Endothelial cell of umbilical vein (primary cell): ENCODE measurements at regions not wholly inside any gene's neighbourhood (a gene's known extent, or its start where the extent isn't known, plus 50 kb on each side); places are given as distances from the start of the nearest gene placed in this dataset.

Experiments
- BruUV-seq: library from RNA; stranded (reverse); fragments of 400-500 nt; replicated peaks from 2 replicates; lab custom pipeline; 2021; lab: Mats Ljungman, UMichigan
- CTCF ChIA-PET: fragments of 300-600, 350-600 bp; sonication (Branson Sonifier 250); formaldehyde crosslinking; loops from one replicate; lab custom pipeline; 2021; ENCODE audit warnings: antibody characterized with exemption, inconsistent platforms; lab: Charles Lee
- POLR2A ChIA-PET: fragments of 300-600, 350-600 bp; sonication (Branson Sonifier 250); formaldehyde crosslinking; loops from one replicate; lab custom pipeline; 2021; ENCODE audit warnings: antibody characterized with exemption, inconsistent platforms; lab: Charles Lee
- DNase-seq: peaks from one replicate; pipeline ENCODE4 v3.0.0-alpha.2; 2011; ENCODE audit warnings: low read depth, low spot score
- FAIRE-seq: peaks from 2 replicates; lab custom pipeline; 2011; peaks lifted over from hg19 to GRCh38; lab: Jason Lieb, UNC
- H2AFZ ChIP-seq: 2 replicates; pipeline ENCODE4 v1.6.0; 2012; ENCODE audit warnings: low read depth, low read length, control low read depth, inconsistent platforms
- H3K27ac ChIP-seq: 2 replicates; pipeline ENCODE4 v1.5.1; 2011; ENCODE audit warnings: low read depth, mild to moderate bottlenecking, control low read depth, low read length, moderate library complexity; ENCODE audit not compliant: insufficient read depth
- H3K27me3 ChIP-seq, 2 experiments: 2 replicates each; pipeline versions ENCODE4 v1.6.0 to v1.6.1; 2011; ENCODE audit warnings: low read length in 2 of 2, mixed read lengths in 1 of 2; ENCODE audit not compliant: control insufficient read depth in 2 of 2, insufficient read depth in 2 of 2
- H3K36me3 ChIP-seq, 2 experiments: 2 replicates in 1 of 2; 3 replicates in 1 of 2; pipeline ENCODE4 v1.5.1; 2011; ENCODE audit warnings: low read length in 2 of 2, mild to moderate bottlenecking in 1 of 2, moderate library complexity in 1 of 2; ENCODE audit not compliant: control insufficient read depth in 2 of 2, insufficient read depth in 2 of 2; ENCODE audit errors: extremely low read depth in 1 of 2
- H3K4me1 ChIP-seq: 3 replicates; pipeline ENCODE4 v1.5.1; 2011; ENCODE audit warnings: mild to moderate bottlenecking, low read length; ENCODE audit not compliant: control insufficient read depth, insufficient read depth; ENCODE audit errors: extremely low read depth
- H3K4me2 ChIP-seq: 2 replicates; pipeline ENCODE4 v1.6.1; 2011; ENCODE audit warnings: low read length, control low read depth, mixed read lengths; ENCODE audit not compliant: insufficient read depth
- H3K4me3 ChIP-seq, 3 experiments: fragments of 200-600 bp in 1 of 3; sonication (generic), shearing (Covaris generic) in 1 of 3; replicated peaks in 1 of 3; 2 replicates each; pipeline ENCODE4 v1.5.1; 2011 to 2016; ENCODE audit warnings: control low read depth in 3 of 3, low read length in 3 of 3, mild to moderate bottlenecking in 2 of 3, inconsistent platforms in 1 of 3, low read depth in 1 of 3, moderate library complexity in 1 of 3; ENCODE audit not compliant: insufficient read depth in 1 of 3
- H3K79me2 ChIP-seq: 2 replicates; pipeline ENCODE4 v1.6.0; 2012; ENCODE audit warnings: low read length, inconsistent platforms; ENCODE audit not compliant: control insufficient read depth, insufficient read depth
- H3K9ac ChIP-seq: replicated peaks from 2 replicates; pipeline ENCODE3; 2011; ENCODE audit warnings: low read length, control low read depth; ENCODE audit not compliant: insufficient read depth; ENCODE audit errors: extremely low read depth
- H3K9me1 ChIP-seq: replicated peaks from 3 replicates; pipeline ENCODE4 v1.6.0; 2011; ENCODE audit warnings: mild to moderate bottlenecking, low read length; ENCODE audit not compliant: control insufficient read depth, insufficient read depth; ENCODE audit errors: extremely low read depth
- H3K9me3 ChIP-seq: replicated peaks from 2 replicates; pipeline ENCODE4 v1.5.1; 2012; ENCODE audit warnings: low read length, inconsistent platforms; ENCODE audit not compliant: control insufficient read depth, insufficient read depth
- H4K20me1 ChIP-seq: replicated peaks from 2 replicates; pipeline ENCODE3; 2011; ENCODE audit warnings: mild to moderate bottlenecking, low read length; ENCODE audit not compliant: control insufficient read depth, insufficient read depth; ENCODE audit errors: extremely low read depth
- CTCF ChIP-seq, 2 donors: IDR thresholded peaks; 1 replicate in 1 of 2; 2 replicates in 1 of 2; pipeline ENCODE4 v1.5.1; 2011; ENCODE audit warnings: low read length in 2 of 2, mild to moderate bottlenecking in 2 of 2, moderate library complexity in 2 of 2, control low read depth in 1 of 2, inconsistent platforms in 1 of 2, low read depth in 1 of 2; ENCODE audit not compliant: insufficient read depth in 1 of 2; ENCODE audit errors: extremely low read depth in 1 of 2
- EZH2 ChIP-seq: IDR thresholded peaks from 2 replicates; pipeline ENCODE4 v1.6.1; 2012; ENCODE audit warnings: borderline replicate concordance, low read depth, mild to moderate bottlenecking, moderate library complexity, low read length, inconsistent platforms; ENCODE audit not compliant: severe bottlenecking
- FOS ChIP-seq: IDR thresholded peaks from 2 replicates; pipeline ENCODE4 v1.6.1; 2011; ENCODE audit warnings: mild to moderate bottlenecking, low read length, moderate library complexity, borderline replicate concordance; ENCODE audit not compliant: insufficient read depth
- GATA2 ChIP-seq: IDR thresholded peaks from 2 replicates; pipeline ENCODE4 v1.7.0; 2011; ENCODE audit warnings: low read depth, mild to moderate bottlenecking, moderate library complexity, mixed read lengths, low read length; ENCODE audit not compliant: insufficient read length, insufficient read depth
- JUN ChIP-seq: IDR thresholded peaks from 2 replicates; pipeline ENCODE4 v1.6.1; 2011; ENCODE audit warnings: borderline replicate concordance, low read depth; ENCODE audit not compliant: insufficient read length, insufficient read depth
- MAX ChIP-seq: IDR thresholded peaks from 2 replicates; pipeline ENCODE4 v1.6.1; 2011; ENCODE audit not compliant: insufficient read depth, insufficient read length
- POLR2A ChIP-seq: IDR thresholded peaks from 2 replicates; pipeline ENCODE4 v1.6.1; 2012; ENCODE audit warnings: low read depth, mild to moderate bottlenecking, control low read depth, low read length
- POLR2AphosphoS5 ChIP-seq: IDR thresholded peaks from 2 replicates; pipeline ENCODE4 v1.6.1; 2012; ENCODE audit warnings: low read depth, mild to moderate bottlenecking, control low read depth, low read length, moderate library complexity; ENCODE audit not compliant: insufficient read depth
- dilution Hi-C: fragments of 300-500 bp; cut with MboI; formaldehyde crosslinking; loops from one replicate; pipeline ENCODE4 v1.15.0; 2019; ENCODE audit warnings: low sequenced_read_pairs; ENCODE audit not compliant: extremely low pct_ligation_motif_present
- intact Hi-C: fragments of 100-400 bp; cut with micrococcal nuclease; formaldehyde crosslinking; loops from one replicate; pipeline ENCODE4 v1.10.0; 2022

GRCh38 chr4:132542228-132542627 lies 606.9 kb upstream of the PCDH10 start:
- H3K27me3 ChIP-seq = no peaks in the 10 kb centered on the region
- H3K9me1 ChIP-seq = no peaks in the 10 kb centered on the region
- H3K9me3 ChIP-seq = no peaks in the 10 kb centered on the region
- H3K4me1 ChIP-seq = no peaks in the 10 kb centered on the region
- no peak overlapping the region for H3K9ac ChIP-seq
- ChIA-PET CTCF (no interaction called here), POLR2A (no interaction called here)
- no TSS peak for BruUV-seq
- TF ChIP-seq POLR2A (no peak), GATA2 (no peak), POLR2AphosphoS5 (no peak), FOS (no peak), EZH2 (no peak), CTCF (IDR thresholded peaks at IDR 0.05; ENCODE audit: extremely low read depth in 1 of 2, insufficient read depth in 1 of 2, low read depth in 1 of 2, low read length in 2 of 2) (no peak), JUN (no peak), MAX (no peak)
- no peak for FAIRE-seq
- dilution Hi-C loops (no loop called here), intact Hi-C loops (no loop called here)
- H3K4me2 ChIP-seq = no peak overlapping the region
- no peaks in the 10 kb centered on the region for H4K20me1 ChIP-seq
- no peak for DNase-seq
- H3K79me2 ChIP-seq = no peaks in the 10 kb centered on the region
- H3K4me3 ChIP-seq = no peak overlapping the region
- H3K27ac ChIP-seq = no peak overlapping the region
- H2AFZ ChIP-seq = no peak overlapping the region
- no peaks in the 10 kb centered on the region for H3K36me3 ChIP-seq
